ENCODE measurements at regions not wholly inside any gene's neighbourhood (a gene's known extent, or its start where the extent isn't known, plus 50 kb on each side); places are given as distances from the start of the nearest gene placed in this dataset.

DNA sequence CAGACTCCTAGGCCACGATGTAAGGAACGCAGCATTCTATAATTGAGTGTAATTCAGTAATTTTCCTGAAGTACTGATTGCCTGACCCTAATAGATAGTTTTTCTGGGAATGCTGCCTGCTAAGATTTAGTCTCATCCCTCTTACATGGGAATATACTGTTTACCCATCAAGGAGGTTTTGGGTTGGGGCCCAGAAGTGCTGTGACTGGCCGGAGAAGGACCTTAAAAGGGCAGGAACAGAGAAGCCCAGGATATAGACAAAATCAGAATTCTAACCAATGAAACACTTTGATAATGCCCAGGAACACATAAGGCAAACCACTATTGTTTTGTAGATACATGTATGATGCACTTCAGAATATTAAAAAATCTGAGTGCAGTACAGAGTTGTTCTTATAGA is 111.6 kb downstream of the RGS2 start:
- Histone ChIP-seq H3K9ac (ENCODE audit: insufficient read depth in 1 of 2, low read depth in 2 of 2, low read length in 2 of 2) (no peak overlapping the region), H2AFZ (ENCODE audit: low read depth, low read length) (no peak overlapping the region), H3K4me2 (ENCODE audit: insufficient read depth, low read length) (no peak overlapping the region), H3K79me2 (ENCODE audit: control insufficient read depth, insufficient read depth, low read length) (no peaks in the 10 kb centered on the region), H3K27me3 (ENCODE audit: control insufficient read depth in 2 of 2, insufficient read depth in 2 of 2, low read length in 2 of 2) (peaks cover 0 to 5% of the 10 kb centered on the region in 2 experiments; a peak in 3 of 5 replicates), H3K9me3 (replicated peaks; ENCODE audit: control insufficient read depth, insufficient read depth, low read depth, low read length) (no peaks in the 10 kb centered on the region), H3K9me1 (ENCODE audit: control insufficient read depth, insufficient read depth, low read length) (no peaks in the 10 kb centered on the region), H3K36me3 (ENCODE audit: control insufficient read depth, insufficient read depth, low read length) (no peaks in the 10 kb centered on the region), H3K4me3 (no peak overlapping the region), H3K27ac (ENCODE audit: extremely low read depth, low read depth, low read length) (no peak overlapping the region), H4K20me1 (replicated peaks; ENCODE audit: control insufficient read depth, insufficient read depth, low read length) (no peaks in the 10 kb centered on the region), H3K4me1 (replicated peaks in 1 of 2; ENCODE audit: control insufficient read depth in 2 of 2, insufficient read depth in 2 of 2, low read length in 2 of 2) (no peaks in the 10 kb centered on the region)
- TF ChIP-seq GATAD2A (IDR thresholded peaks at IDR 0.05): no peak
- TF ChIP-seq, protein P1, sequence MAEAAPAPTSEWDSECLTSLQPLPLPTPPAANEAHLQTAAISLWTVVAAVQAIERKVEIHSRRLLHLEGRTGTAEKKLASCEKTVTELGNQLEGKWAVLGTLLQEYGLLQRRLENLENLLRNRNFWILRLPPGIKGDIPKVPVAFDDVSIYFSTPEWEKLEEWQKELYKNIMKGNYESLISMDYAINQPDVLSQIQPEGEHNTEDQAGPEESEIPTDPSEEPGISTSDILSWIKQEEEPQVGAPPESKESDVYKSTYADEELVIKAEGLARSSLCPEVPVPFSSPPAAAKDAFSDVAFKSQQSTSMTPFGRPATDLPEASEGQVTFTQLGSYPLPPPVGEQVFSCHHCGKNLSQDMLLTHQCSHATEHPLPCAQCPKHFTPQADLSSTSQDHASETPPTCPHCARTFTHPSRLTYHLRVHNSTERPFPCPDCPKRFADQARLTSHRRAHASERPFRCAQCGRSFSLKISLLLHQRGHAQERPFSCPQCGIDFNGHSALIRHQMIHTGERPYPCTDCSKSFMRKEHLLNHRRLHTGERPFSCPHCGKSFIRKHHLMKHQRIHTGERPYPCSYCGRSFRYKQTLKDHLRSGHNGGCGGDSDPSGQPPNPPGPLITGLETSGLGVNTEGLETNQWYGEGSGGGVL (CRISPR knock-in tag; IDR thresholded peaks at IDR 0.05): no peak
- TF ChIP-seq TGIF2 (CRISPR knock-in tag; IDR thresholded peaks at IDR 0.05): no peak
- TF ChIP-seq CHD4 (IDR thresholded peaks at IDR 0.05; ENCODE audit: insufficient read depth, insufficient replicate concordance, low read depth, low read length, poor library complexity, severe bottlenecking): no peak
- TF ChIP-seq SMC3 (conservative IDR thresholded peaks at IDR 0.05; ENCODE audit: insufficient read depth, low read depth, low read length): no peak
- no peak for TF ChIP-seq ZNF165 (CRISPR knock-in tag; IDR thresholded peaks at IDR 0.05; ENCODE audit: borderline replicate concordance)
- no peak for TF ChIP-seq HNRNPL (IDR thresholded peaks at IDR 0.05; ENCODE audit: low read depth, low read length)
- no peak for TF ChIP-seq ETV1 (tag; conservative IDR thresholded peaks at IDR 0.05; ENCODE audit: low read depth)
- TF ChIP-seq, protein P2, sequence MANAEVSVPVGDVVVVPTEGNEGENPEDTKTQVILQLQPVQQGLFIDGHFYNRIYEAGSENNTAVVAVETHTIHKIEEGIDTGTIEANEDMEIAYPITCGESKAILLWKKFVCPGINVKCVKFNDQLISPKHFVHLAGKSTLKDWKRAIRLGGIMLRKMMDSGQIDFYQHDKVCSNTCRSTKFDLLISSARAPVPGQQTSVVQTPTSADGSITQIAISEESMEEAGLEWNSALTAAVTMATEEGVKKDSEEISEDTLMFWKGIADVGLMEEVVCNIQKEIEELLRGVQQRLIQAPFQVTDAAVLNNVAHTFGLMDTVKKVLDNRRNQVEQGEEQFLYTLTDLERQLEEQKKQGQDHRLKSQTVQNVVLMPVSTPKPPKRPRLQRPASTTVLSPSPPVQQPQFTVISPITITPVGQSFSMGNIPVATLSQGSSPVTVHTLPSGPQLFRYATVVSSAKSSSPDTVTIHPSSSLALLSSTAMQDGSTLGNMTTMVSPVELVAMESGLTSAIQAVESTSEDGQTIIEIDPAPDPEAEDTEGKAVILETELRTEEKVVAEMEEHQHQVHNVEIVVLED (CRISPR knock-in tag; IDR thresholded peaks at IDR 0.05): no peak
- POLR2A ChIA-PET: no interaction called here
- FAIRE-seq: no peak
- intact Hi-C loops (cut with micrococcal nuclease): no loop called here
- in situ Hi-C loops (cut with MboI): no loop called here
- CTCF ChIA-PET (ENCODE audit: low intra/inter-chr PET ratio): no interaction called here
- 4% methylated on average over 3 of the region's 3 CpGs for WGBS (ENCODE audit: insufficient coverage, low coverage, missing lambda C conversion rate)
- DNase-seq (ENCODE audit: extremely low read depth in 1 of 4, low spot score in 3 of 4): no peak
- BruUV-seq (replicated peaks): no TSS peak
- no peak for ATAC-seq

Measured in K562 (cell line).